T-cell (primary cell): ENCODE measurements at regions not wholly inside any gene's neighbourhood (a gene's known extent, or its start where the extent isn't known, plus 50 kb on each side); places are given as distances from the start of the nearest gene placed in this dataset.

ENCODE experiments used
- ATAC-seq, 4 experiments: fragments of 200-7000 bp in 3 of 4; fragments of 150-1000 bp in 1 of 4; cut with Tn5 transposase; replicated peaks in 1 of 4; 1 replicate in 3 of 4; 2 replicates in 1 of 4; pipeline ENCODE4 v1.10.0; 2021; ENCODE audit warnings: moderate library complexity in 3 of 4, mild to moderate bottlenecking in 2 of 4, moderate number of reproducible peaks in 1 of 4
- CTCF ChIA-PET, 2 donors: fragments of 300-600 bp; sonication (Branson Sonifier 250); formaldehyde crosslinking; loops; one replicate each; lab custom pipeline; 2022; ENCODE audit warnings: antibody characterized with exemption in 2 of 2; lab: Charles Lee
- POLR2A ChIA-PET, 2 donors: fragments of 300-600 bp; sonication (Branson Sonifier 250); formaldehyde crosslinking; loops; one replicate each; lab custom pipeline; 2022; ENCODE audit warnings: antibody characterized with exemption in 2 of 2; lab: Charles Lee
- DNase-seq, 35 experiments: peaks; one replicate each; pipeline versions ENCODE4 v3.0.0 to v3.0.0-alpha.2; 2013 to 2023
- H3K27ac ChIP-seq: one replicate; pipeline ENCODE4 v1.5.1; 2013; ENCODE audit warnings: low read length
- H3K27me3 ChIP-seq, 2 experiments: replicated peaks in 1 of 2; 1 replicate in 1 of 2; 2 replicates in 1 of 2; pipeline versions ENCODE4 v1.6.1 to v1.7.0; 2013; ENCODE audit warnings: low read length in 1 of 2, mixed read lengths in 1 of 2; ENCODE audit not compliant: control insufficient read depth in 2 of 2, insufficient read depth in 2 of 2; ENCODE audit errors: extremely low read depth in 1 of 2
- H3K36me3 ChIP-seq, 2 donors: 1 replicate in 1 of 2; 2 replicates in 1 of 2; pipeline versions ENCODE4 v1.6.1 to v1.7.0; 2013; ENCODE audit warnings: low read length in 1 of 2; ENCODE audit not compliant: control insufficient read depth in 2 of 2, insufficient read depth in 1 of 2; ENCODE audit errors: extremely low read depth in 1 of 2
- H3K4me1 ChIP-seq, 2 experiments: 1 replicate in 1 of 2; 2 replicates in 1 of 2; pipeline versions ENCODE4 v1.6.1 to v1.7.0; 2013; ENCODE audit warnings: low read length in 2 of 2, mixed read lengths in 1 of 2; ENCODE audit not compliant: insufficient read depth in 2 of 2, control insufficient read depth in 1 of 2; ENCODE audit errors: extremely low read depth in 1 of 2
- H3K4me3 ChIP-seq, 2 donors: 1 replicate in 1 of 2; 2 replicates in 1 of 2; pipeline versions ENCODE4 v1.5.1 to v1.7.0; 2013; ENCODE audit warnings: mild to moderate bottlenecking in 2 of 2, low read length in 1 of 2, moderate library complexity in 1 of 2; ENCODE audit not compliant: control insufficient read depth in 1 of 2; ENCODE audit errors: extremely low read depth in 1 of 2
- H3K9me3 ChIP-seq: 2 replicates; pipeline ENCODE4 v1.7.0; 2013
- H3K27ac Mint-ChIP-seq, 2 donors: one replicate each; pipeline ENCODE4 v1.8.0; 2020 to 2021; ENCODE audit warnings: mild to moderate bottlenecking in 2 of 2, mixed read lengths in 2 of 2
- H3K27me3 Mint-ChIP-seq, 2 donors: one replicate each; pipeline ENCODE4 v1.8.0; 2021 to 2022; ENCODE audit warnings: mixed read lengths in 2 of 2
- H3K36me3 Mint-ChIP-seq: one replicate; pipeline ENCODE4 v1.8.0; 2021; ENCODE audit warnings: mixed read lengths
- H3K4me1 Mint-ChIP-seq, 3 donors: one replicate each; pipeline ENCODE4 v1.8.0; 2020 to 2022; ENCODE audit warnings: mixed read lengths in 3 of 3, mild to moderate bottlenecking in 1 of 3
- H3K4me3 Mint-ChIP-seq, 3 donors: one replicate each; pipeline ENCODE4 v1.8.0; 2020 to 2022; ENCODE audit warnings: mild to moderate bottlenecking in 3 of 3, mixed read lengths in 3 of 3, moderate library complexity in 3 of 3
- H3K9me3 Mint-ChIP-seq, 3 donors: one replicate each; pipeline ENCODE4 v1.8.0; 2020 to 2022; ENCODE audit warnings: mixed read lengths in 3 of 3
- WGBS: methylation state at CpG from one replicate; pipeline ENCODE4 v1.1.5; 2013; ENCODE audit warnings: missing lambda C conversion rate; ENCODE audit not compliant: insufficient coverage; 5-methylcytosine and 5-hydroxymethylcytosine counted together

- Histone ChIP-seq H3K27me3 (peaks cover 0 to 17% of the 10 kb centered on the region in 2 experiments), H3K36me3 (no peaks in the 10 kb centered on the region), H3K27ac (no peak overlapping the region), H3K4me3 (no peak overlapping the region), H3K9me3 (no peaks in the 10 kb centered on the region), H3K4me1 (no peaks in the 10 kb centered on the region)
- DNase-seq (no peak), ATAC-seq (no peak)
- H3K27me3 Mint-ChIP-seq = peaks cover 13 to 25% of the 10 kb centered on the region in 2 donors
- H3K4me1 Mint-ChIP-seq = no peaks in the 10 kb centered on the region
- CTCF ChIA-PET = no interaction called here
- 92% methylated on average over 1 of the region's 3 CpGs for WGBS
- POLR2A ChIA-PET = no interaction called here
- H3K36me3 Mint-ChIP-seq = no peaks in the 10 kb centered on the region
- H3K9me3 Mint-ChIP-seq = no peaks in the 10 kb centered on the region
- no peak overlapping the region for H3K4me3 Mint-ChIP-seq
- H3K27ac Mint-ChIP-seq = no peak overlapping the region
Observed at GRCh38 chr15:81783586-81783985, 262.2 kb downstream of the MEX3B start.

GRCh38 chr15:81783076-81783475 lies 262.7 kb downstream of the MEX3B start:
- Histone ChIP-seq H3K27me3 (peaks cover 0 to 18% of the 10 kb centered on the region in 2 experiments), H3K4me1 (no peaks in the 10 kb centered on the region), H3K27ac (no peak overlapping the region), H3K36me3 (no peaks in the 10 kb centered on the region), H3K4me3 (no peak overlapping the region), H3K9me3 (no peaks in the 10 kb centered on the region)
- CTCF ChIA-PET = no interaction called here
- H3K27ac Mint-ChIP-seq = no peak overlapping the region
- POLR2A ChIA-PET = no interaction called here
- peaks cover 11 to 24% of the 10 kb centered on the region in 2 donors for H3K27me3 Mint-ChIP-seq
- no peaks in the 10 kb centered on the region for H3K9me3 Mint-ChIP-seq
- H3K36me3 Mint-ChIP-seq = no peaks in the 10 kb centered on the region
- no CpG with 5 or more reads among the region's 5 CpGs for WGBS
- no peaks in the 10 kb centered on the region for H3K4me1 Mint-ChIP-seq
- DNase-seq (no peak), ATAC-seq (no peak)
- H3K4me3 Mint-ChIP-seq = no peak overlapping the region

- H3K27me3 Mint-ChIP-seq = peaks cover 8 to 22% of the 10 kb centered on the region in 2 donors
- no peaks in the 10 kb centered on the region for H3K9me3 ChIP-seq
- no peak overlapping the region for H3K27ac ChIP-seq
- no peak for DNase-seq
- peaks cover 0 to 6% (median 5%) of the 10 kb centered on the region in 3 donors for H3K4me1 Mint-ChIP-seq
- no peaks in the 10 kb centered on the region for H3K36me3 ChIP-seq
- no peak overlapping the region for H3K27ac Mint-ChIP-seq
- no peaks in the 10 kb centered on the region for H3K9me3 Mint-ChIP-seq
- CTCF ChIA-PET = interaction anchor here in 1 of 2 donors (0.8 kb wide), 1 partner anchor 267 kb away, joined by 3 read pairs; no protein-coding TSS in a partner anchor
- H3K4me1 ChIP-seq = no peaks in the 10 kb centered on the region
- no peak overlapping the region for H3K4me3 Mint-ChIP-seq
- no peaks in the 10 kb centered on the region for H3K36me3 Mint-ChIP-seq
- 35% methylated on average over 2 of the region's 2 CpGs for WGBS
- no peak overlapping the region for H3K4me3 ChIP-seq
- H3K27me3 ChIP-seq = peaks cover 0 to 20% of the 10 kb centered on the region in 2 experiments
- no peak for ATAC-seq
- POLR2A ChIA-PET = no interaction called here
Observed at GRCh38 chr15:81781395-81781794, 264.4 kb downstream of the MEX3B start.

- Mint-ChIP-seq H3K9me3 (no peaks in the 10 kb centered on the region), H3K27me3 (peaks cover 6 to 22% of the 10 kb centered on the region in 2 donors), H3K36me3 (no peaks in the 10 kb centered on the region), H3K27ac (no peak overlapping the region), H3K4me1 (peaks cover 0 to 6% (median 5%) of the 10 kb centered on the region in 3 donors), H3K4me3 (no peak overlapping the region)
- CTCF ChIA-PET = interaction anchor here in 1 of 2 donors (0.8 kb wide), 1 partner anchor 267 kb away, joined by 3 read pairs; no protein-coding TSS in a partner anchor
- POLR2A ChIA-PET = no interaction called here
- DNase-seq (no peak), ATAC-seq (no peak)
- H3K36me3 ChIP-seq = no peaks in the 10 kb centered on the region
- H3K27ac ChIP-seq = no peak overlapping the region
- H3K4me1 ChIP-seq = no peaks in the 10 kb centered on the region
- no peaks in the 10 kb centered on the region for H3K9me3 ChIP-seq
- H3K27me3 ChIP-seq = peaks cover 0 to 20% of the 10 kb centered on the region in 2 experiments
- H3K4me3 ChIP-seq = no peak overlapping the region
Observed at GRCh38 chr15:81780966-81781365, 264.9 kb downstream of the MEX3B start.

- Histone ChIP-seq H3K9me3 (no peaks in the 10 kb centered on the region), H3K36me3 (no peaks in the 10 kb centered on the region), H3K27ac (no peak overlapping the region), H3K4me3 (no peak overlapping the region), H3K27me3 (peaks cover 0 to 17% of the 10 kb centered on the region in 2 experiments), H3K4me1 (no peaks in the 10 kb centered on the region)
- Mint-ChIP-seq H3K9me3 (no peaks in the 10 kb centered on the region), H3K36me3 (no peaks in the 10 kb centered on the region), H3K4me1 (peaks cover 0 to 6% (median 5%) of the 10 kb centered on the region in 3 donors), H3K4me3 (no peak overlapping the region), H3K27ac (no peak overlapping the region), H3K27me3 (peaks cover 2 to 18% of the 10 kb centered on the region in 2 donors)
- WGBS = 88% methylated on average over 1 of the region's 2 CpGs
- CTCF ChIA-PET = no interaction called here
- ATAC-seq (no peak), DNase-seq (no peak)
- POLR2A ChIA-PET = no interaction called here
Observed at GRCh38 chr15:81779181-81779580, 266.6 kb downstream of the MEX3B start.

- no peaks in the 10 kb centered on the region for H3K36me3 Mint-ChIP-seq
- H3K27ac ChIP-seq = no peak overlapping the region
- H3K27me3 ChIP-seq = peaks cover 0 to 14% of the 10 kb centered on the region in 2 experiments
- H3K36me3 ChIP-seq = no peaks in the 10 kb centered on the region
- WGBS = no CpG with 5 or more reads among the region's 1 CpG
- H3K27me3 Mint-ChIP-seq = peaks cover 2 to 12% of the 10 kb centered on the region in 2 donors
- no peak for ATAC-seq
- ChIA-PET POLR2A (no interaction called here), CTCF (no interaction called here)
- no peaks in the 10 kb centered on the region for H3K9me3 ChIP-seq
- no peaks in the 10 kb centered on the region for H3K9me3 Mint-ChIP-seq
- H3K4me3 Mint-ChIP-seq = peak overlapping the region in 1 of 3 donors; percentile 5
- H3K4me1 ChIP-seq = no peaks in the 10 kb centered on the region
- DNase-seq = no peak
- H3K4me1 Mint-ChIP-seq = peaks cover 0 to 6% (median 5%) of the 10 kb centered on the region in 3 donors
- no peak overlapping the region for H3K4me3 ChIP-seq
- no peak overlapping the region for H3K27ac Mint-ChIP-seq
Observed at GRCh38 chr15:81777546-81777945, 268.3 kb downstream of the MEX3B start.

- DNase-seq (no peak), ATAC-seq (no peak)
- POLR2A ChIA-PET = no interaction called here
- H3K27me3 Mint-ChIP-seq = peaks cover 2 to 12% of the 10 kb centered on the region in 2 donors
- H3K36me3 ChIP-seq = no peaks in the 10 kb centered on the region
- H3K36me3 Mint-ChIP-seq = no peaks in the 10 kb centered on the region
- 18% methylated on average over 3 of the region's 7 CpGs for WGBS
- H3K4me3 ChIP-seq = no peak overlapping the region
- no peak overlapping the region for H3K27ac ChIP-seq
- CTCF ChIA-PET = no interaction called here
- peak overlapping the region in 1 of 3 donors; percentile 5 for H3K4me3 Mint-ChIP-seq
- H3K9me3 Mint-ChIP-seq = no peaks in the 10 kb centered on the region
- peaks cover 0 to 14% of the 10 kb centered on the region in 2 experiments for H3K27me3 ChIP-seq
- H3K27ac Mint-ChIP-seq = no peak overlapping the region
- no peaks in the 10 kb centered on the region for H3K9me3 ChIP-seq
- H3K4me1 Mint-ChIP-seq = peaks cover 0 to 6% (median 5%) of the 10 kb centered on the region in 3 donors
- H3K4me1 ChIP-seq = no peaks in the 10 kb centered on the region
Observed at GRCh38 chr15:81776976-81777375, 268.8 kb downstream of the MEX3B start.
